ENCODE measurements at regions not wholly inside any gene's neighbourhood (a gene's known extent, or its start where the extent isn't known, plus 50 kb on each side); places are given as distances from the start of the nearest gene placed in this dataset.

DNA sequence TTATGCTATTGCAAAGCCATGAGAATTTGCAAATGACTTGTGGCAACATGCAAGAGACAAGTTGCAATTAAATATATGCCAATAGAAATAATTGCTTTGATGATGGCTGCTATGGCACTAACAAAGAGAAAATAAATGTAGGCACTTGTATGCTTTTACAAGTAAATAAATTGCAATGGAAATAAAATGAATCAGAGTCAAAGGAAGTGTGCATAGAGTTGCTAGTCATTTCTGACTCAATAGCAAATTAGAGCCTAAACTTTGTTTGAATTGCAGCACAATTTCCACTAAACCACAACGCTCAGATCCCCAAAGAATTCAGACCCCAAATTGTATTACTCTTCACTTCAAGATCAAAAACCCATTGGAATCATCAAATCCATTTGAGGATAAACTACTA is 792.1 kb upstream of the ARGLU1 start:
- no peaks in the 10 kb centered on the region for H3K27me3 ChIP-seq (replicated peaks; ENCODE audit: control insufficient read depth, insufficient read depth, low read length)
- H3K36me3 ChIP-seq (ENCODE audit: control insufficient read depth, insufficient read depth, low read length) = no peaks in the 10 kb centered on the region
- TF ChIP-seq, protein P1, sequence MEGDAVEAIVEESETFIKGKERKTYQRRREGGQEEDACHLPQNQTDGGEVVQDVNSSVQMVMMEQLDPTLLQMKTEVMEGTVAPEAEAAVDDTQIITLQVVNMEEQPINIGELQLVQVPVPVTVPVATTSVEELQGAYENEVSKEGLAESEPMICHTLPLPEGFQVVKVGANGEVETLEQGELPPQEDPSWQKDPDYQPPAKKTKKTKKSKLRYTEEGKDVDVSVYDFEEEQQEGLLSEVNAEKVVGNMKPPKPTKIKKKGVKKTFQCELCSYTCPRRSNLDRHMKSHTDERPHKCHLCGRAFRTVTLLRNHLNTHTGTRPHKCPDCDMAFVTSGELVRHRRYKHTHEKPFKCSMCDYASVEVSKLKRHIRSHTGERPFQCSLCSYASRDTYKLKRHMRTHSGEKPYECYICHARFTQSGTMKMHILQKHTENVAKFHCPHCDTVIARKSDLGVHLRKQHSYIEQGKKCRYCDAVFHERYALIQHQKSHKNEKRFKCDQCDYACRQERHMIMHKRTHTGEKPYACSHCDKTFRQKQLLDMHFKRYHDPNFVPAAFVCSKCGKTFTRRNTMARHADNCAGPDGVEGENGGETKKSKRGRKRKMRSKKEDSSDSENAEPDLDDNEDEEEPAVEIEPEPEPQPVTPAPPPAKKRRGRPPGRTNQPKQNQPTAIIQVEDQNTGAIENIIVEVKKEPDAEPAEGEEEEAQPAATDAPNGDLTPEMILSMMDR (IDR thresholded peaks at IDR 0.05; ENCODE audit: insufficient read depth, low read length, poor library complexity, severe bottlenecking) = no peak
- H3K4me3 ChIP-seq (replicated peaks; ENCODE audit: low read depth, low read length) = no peak overlapping the region
- no peak for DNase-seq (ENCODE audit: extremely low read depth, insufficient read length)

DNA sequence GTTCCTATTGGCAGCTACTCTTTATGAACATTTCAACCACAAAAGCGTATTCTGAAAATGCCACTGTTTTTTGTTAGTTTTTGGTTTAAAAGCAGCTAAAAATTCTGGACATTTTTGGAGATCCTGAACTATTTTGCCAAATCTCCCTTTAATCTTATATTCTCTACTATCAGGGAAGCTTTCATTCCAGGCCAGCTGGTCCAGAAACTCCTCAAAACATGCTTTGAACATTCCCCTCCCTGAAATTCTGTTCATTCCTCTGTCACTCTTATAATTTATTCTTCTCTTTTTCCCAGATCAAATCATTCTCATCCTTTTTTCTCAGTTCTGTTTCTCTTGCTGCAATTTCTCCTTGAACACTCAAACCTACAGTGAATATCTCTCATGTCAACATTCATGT is 790.9 kb upstream of the ARGLU1 start:
- no peak overlapping the region for H3K4me3 ChIP-seq (replicated peaks; ENCODE audit: low read depth, low read length)
- TF ChIP-seq, protein P1 (IDR thresholded peaks at IDR 0.05; ENCODE audit: insufficient read depth, low read length, poor library complexity, severe bottlenecking) = no peak

DNA sequence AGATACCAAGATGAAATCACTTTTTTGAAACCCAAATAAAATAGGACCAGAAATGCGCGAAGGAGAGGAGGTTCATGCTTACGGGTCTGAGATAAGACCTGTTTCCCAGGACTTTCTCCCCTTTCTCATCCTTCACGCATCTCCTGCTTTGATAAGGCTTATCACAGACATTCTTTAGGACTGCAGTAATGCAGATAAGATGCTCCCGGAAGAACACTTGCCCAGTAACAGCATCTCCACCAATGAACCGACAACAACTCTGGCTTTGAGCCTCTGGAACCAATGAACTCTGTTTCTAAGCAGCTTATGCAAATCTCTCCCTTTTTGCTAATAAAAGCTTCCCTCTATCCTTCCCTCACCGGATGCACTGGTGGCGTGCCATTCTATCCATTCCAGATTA is 783.4 kb upstream of the ARGLU1 start:
- no peaks in the 10 kb centered on the region for H3K27me3 ChIP-seq (replicated peaks; ENCODE audit: control insufficient read depth, insufficient read depth, low read length)
- H3K4me3 ChIP-seq (replicated peaks; ENCODE audit: low read depth, low read length) = no peak overlapping the region
- no peaks in the 10 kb centered on the region for H3K36me3 ChIP-seq (ENCODE audit: control insufficient read depth, insufficient read depth, low read length)
- TF ChIP-seq, protein P1 (IDR thresholded peaks at IDR 0.05; ENCODE audit: insufficient read depth, low read length, poor library complexity, severe bottlenecking) = no peak
- DNase-seq (ENCODE audit: extremely low read depth, insufficient read length) = no peak

More for the DNA sequence above, 790.9 kb upstream of the ARGLU1 start:
- Histone ChIP-seq H3K27me3 (replicated peaks; ENCODE audit: control insufficient read depth, insufficient read depth, low read length) (no peaks in the 10 kb centered on the region), H3K36me3 (ENCODE audit: control insufficient read depth, insufficient read depth, low read length) (no peaks in the 10 kb centered on the region)
- no peak for DNase-seq (ENCODE audit: extremely low read depth, insufficient read length)

DNA sequence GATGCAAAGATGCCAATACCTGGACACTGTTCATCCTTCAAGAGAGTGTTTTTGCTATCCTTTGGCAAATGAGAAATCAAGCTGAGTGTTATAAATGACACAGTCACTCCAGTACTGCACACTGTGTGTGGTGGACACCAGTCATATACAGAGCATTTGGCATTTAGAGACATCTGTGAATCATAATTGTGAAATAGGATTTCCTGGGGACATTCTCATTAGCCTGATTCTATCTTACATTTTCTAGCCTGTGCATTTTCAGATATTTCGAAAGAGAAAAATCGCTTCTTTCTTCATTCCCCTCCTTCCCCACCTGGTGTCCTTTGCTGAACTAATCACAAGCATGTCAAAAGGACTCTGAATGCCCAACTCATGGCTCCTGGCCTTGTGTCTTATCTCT is 781.0 kb upstream of the ARGLU1 start:
- TF ChIP-seq, protein P1 (IDR thresholded peaks at IDR 0.05; ENCODE audit: insufficient read depth, low read length, poor library complexity, severe bottlenecking) = no peak
- H3K4me3 ChIP-seq (replicated peaks; ENCODE audit: low read depth, low read length) = no peak overlapping the region
- no peak for DNase-seq (ENCODE audit: extremely low read depth, insufficient read length)

DNA sequence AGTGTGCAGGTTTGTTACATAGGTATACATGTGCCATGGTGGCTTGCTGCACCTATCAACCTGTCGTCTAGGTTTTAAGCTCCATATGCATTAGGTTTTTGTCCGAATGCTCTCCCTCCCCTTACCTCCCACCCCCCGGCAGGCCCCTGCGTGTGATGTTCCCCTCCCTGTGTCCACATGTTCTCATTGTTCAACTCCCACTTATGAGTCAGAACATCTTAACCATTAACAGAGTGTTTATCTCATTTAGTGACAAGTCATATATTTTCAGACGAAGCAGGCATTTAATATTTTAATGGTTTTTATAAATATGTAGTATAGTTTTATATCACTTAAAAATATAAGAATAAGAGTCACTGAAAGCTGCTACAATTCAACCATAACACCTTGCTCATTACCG is 780.5 kb upstream of the ARGLU1 start:
- DNase-seq (ENCODE audit: extremely low read depth, insufficient read length) = no peak
- Histone ChIP-seq H3K27me3 (replicated peaks; ENCODE audit: control insufficient read depth, insufficient read depth, low read length) (no peaks in the 10 kb centered on the region), H3K4me3 (replicated peaks; ENCODE audit: low read depth, low read length) (no peak overlapping the region), H3K36me3 (ENCODE audit: control insufficient read depth, insufficient read depth, low read length) (no peaks in the 10 kb centered on the region)
- TF ChIP-seq, protein P1 (IDR thresholded peaks at IDR 0.05; ENCODE audit: insufficient read depth, low read length, poor library complexity, severe bottlenecking) = no peak

More for the DNA sequence above, 781.0 kb upstream of the ARGLU1 start:
- no peaks in the 10 kb centered on the region for H3K27me3 ChIP-seq (replicated peaks; ENCODE audit: control insufficient read depth, insufficient read depth, low read length)
- H3K36me3 ChIP-seq (ENCODE audit: control insufficient read depth, insufficient read depth, low read length) = no peaks in the 10 kb centered on the region
